ENCODE measurements at regions not wholly inside any gene's neighbourhood (a gene's known extent, or its start where the extent isn't known, plus 50 kb on each side); places are given as distances from the start of the nearest gene placed in this dataset.
"Not testable (repeated sequence)": the region's sequence is repeated elsewhere in the genome, so short reads cannot be mapped to it uniquely, and the experiment has no call there.

GRCh38 chr13:74289861-74290773 is 155.9 kb upstream of the KLF12 start:
- CTCF ChIA-PET, result interaction anchor here (1.3 kb wide), 1 partner anchor 155 kb away, joined by 3 read pairs; no protein-coding TSS in a partner anchor
- POLR2A ChIA-PET, result no interaction called here

- ChIA-PET POLR2A (interaction anchor here (1.6 kb wide), 1 partner anchor 198 kb away, joined by 3 read pairs; no protein-coding TSS in a partner anchor), CTCF (interaction anchor here (0.8 to 1.3 kb wide), 2 partner anchors 8 to 154 kb away, joined by 3 read pairs; no protein-coding TSS in a partner anchor)
Measured at GRCh38 chr13:74289107-74289506, 154.9 kb upstream of the KLF12 start.

DNA sequence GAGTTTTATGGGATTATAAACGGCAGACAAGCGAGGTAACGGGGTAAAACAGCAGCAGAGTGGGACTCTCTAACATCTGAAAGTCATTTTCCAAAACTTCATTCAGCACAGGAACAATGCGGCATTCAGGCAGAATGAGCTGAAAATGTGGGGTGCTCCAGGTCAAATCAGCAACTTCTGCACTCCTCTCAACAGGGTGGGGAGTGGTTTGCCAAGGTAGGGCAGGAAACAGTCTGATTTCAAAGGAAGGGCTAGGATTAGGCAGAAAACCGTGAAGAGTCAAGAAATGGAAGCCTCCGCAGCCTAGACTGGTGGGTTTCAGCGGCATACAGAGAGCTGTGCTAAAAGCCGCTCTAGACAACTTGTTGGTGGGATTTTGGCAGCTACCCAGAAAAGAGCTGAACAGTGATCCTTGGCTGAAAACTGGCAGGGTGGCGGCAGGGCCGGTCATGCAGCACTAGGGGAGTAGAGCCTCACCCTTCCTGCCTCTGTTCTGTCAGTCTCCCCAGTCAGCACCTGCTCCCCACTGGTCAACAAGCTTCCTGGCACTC is 154.2 kb upstream of the KLF12 start:
- POLR2A ChIA-PET, result interaction anchor here (1.6 to 2.7 kb wide), 2 partner anchors 154 to 197 kb away, joined by 3 to 23 read pairs; partner anchors contain the start of gene KLF12
- CTCF ChIA-PET, result interaction anchor here (0.8 to 1.9 kb wide), 4 partner anchors 9 to 155 kb away, joined by 3 to 8 read pairs (median 3); partner anchors contain the start of gene KLF12

DNA sequence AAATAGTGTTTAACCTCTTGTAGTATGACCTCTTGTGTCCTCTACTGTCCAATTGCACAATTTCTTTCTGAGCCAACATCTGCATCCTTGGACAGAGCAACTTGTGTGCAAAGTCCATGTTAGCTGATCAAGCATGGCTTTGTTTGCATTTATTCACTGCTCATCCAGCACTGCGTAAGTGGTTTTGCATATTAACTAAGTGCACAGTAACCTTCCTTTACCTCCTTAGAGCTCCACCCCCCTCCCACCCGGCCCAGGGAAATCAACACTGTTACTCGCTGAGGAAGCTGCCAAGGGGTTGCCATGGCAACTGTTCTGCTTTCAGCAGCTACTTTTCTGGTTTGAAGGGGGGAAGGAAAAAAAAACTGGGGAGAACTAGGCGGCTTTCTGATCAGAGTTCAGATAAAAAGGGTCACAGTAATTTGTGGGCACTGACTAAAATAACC is 153.5 kb upstream of the KLF12 start:
- ChIA-PET CTCF (interaction anchor here (0.6 to 2.2 kb wide), 7 partner anchors 13 to 159 kb away, joined by 3 to 8 read pairs (median 4); partner anchors contain the start of gene KLF12), POLR2A (interaction anchor here (0.6 to 2.7 kb wide), 6 partner anchors 35 to 197 kb away, joined by 3 to 23 read pairs (median 3); partner anchors contain the start of gene KLF12)

GRCh38 chr13:74280795-74281490 is 146.7 kb upstream of the KLF12 start:
- CTCF ChIA-PET, result no interaction called here

DNA sequence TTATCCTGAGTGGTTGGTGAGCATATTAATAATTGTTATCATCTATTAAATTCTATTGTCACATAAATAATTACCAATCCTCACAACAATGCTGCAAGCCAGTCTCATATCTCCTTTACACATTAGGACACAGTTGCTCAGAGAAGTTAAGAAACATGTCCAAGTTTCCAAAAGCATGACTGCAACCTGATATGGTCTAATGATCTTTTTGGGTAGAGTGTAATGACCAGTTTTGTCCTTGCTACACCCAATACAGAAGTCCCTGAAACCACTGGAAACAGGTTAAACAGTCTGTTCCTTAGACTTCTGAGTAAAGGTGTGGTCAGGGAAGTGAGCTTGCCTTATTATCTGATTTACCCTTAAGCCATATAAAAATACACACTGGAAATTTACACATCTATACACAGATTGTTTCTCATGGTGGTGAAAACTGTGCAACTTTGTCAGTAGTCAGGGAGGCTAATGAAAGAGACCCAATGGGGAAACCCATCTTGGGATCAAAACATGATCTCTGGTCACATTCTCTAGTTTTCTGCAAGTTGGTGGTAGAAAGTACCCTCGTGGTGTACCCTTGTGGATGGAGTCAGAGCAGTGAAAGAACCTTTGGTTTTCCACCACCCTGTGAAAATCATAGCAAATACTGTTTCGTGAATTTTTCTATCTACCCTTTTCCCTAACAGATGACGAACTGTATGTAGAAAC is 146.0 kb upstream of the KLF12 start:
- CTCF ChIA-PET, result no interaction called here
- POLR2A ChIA-PET, result no interaction called here

More at GRCh38 chr13:74280795-74281490, 146.7 kb upstream of the KLF12 start:
- POLR2A ChIA-PET, result no interaction called here

DNA sequence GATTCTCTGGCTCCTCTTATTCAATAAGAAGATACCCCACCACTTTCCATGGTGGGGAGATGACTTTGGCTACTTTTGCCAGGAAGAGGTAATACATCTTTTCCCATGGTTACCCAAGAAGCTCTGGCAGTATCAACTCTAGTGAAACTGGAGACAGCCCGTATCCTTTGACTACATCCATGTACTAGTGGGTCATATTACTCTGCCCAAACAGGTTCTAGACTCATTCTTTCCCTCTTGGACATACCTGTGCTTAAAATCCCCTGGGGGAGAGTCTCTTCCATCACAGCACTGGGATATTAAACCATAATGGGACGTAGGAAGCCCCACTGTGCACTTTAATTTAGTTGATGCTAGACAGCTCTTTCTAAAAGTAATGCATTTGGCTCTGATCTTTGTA is 144.7 kb upstream of the KLF12 start:
- CTCF ChIA-PET, result no interaction called here
- POLR2A ChIA-PET, result interaction anchor here (0.5 kb wide), 1 partner anchor 71 kb away, joined by 3 read pairs; no protein-coding TSS in a partner anchor

DNA sequence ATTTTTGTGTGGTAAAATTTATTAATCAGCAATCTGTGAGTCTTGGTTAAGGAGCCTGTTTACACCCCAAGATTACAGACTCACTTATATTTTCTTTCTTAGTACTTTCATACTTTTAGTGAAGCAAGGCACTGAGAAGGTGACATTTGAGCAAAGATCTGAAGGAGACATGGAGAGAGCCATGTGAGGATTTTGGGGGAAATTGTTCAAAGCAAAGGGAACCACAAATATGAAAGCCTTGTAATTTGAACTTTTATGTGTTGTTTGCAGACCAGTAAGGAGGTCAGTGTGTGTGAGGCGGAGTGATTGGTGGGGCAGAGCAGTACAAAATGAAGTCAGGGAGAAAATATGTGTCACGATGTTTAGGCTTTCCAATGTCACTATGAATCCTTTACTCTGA is 140.7 kb upstream of the KLF12 start:
- CTCF ChIA-PET, result no interaction called here
- POLR2A ChIA-PET, result interaction anchor here (0.7 kb wide), 1 partner anchor 53 kb away, joined by 4 read pairs; no protein-coding TSS in a partner anchor

DNA sequence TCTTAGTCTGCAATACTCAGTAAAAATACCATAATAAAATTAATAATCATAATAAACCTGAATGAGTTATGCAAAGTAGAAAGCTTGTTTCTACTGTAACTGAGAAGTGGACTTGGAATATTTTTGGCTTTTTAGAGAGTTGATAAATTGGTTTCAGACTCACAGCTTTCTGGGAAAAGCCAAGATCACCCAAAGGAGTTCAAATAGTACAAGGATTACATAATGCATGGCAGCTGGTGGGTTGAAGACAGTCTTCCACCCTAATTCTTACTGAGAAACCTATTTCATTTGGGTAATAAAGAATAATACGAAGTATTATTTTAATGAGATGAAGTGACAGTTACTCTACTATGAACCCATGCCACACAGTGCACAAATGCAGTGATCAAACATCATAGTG is 139.4 kb upstream of the KLF12 start:
- POLR2A ChIA-PET, result no interaction called here

DNA sequence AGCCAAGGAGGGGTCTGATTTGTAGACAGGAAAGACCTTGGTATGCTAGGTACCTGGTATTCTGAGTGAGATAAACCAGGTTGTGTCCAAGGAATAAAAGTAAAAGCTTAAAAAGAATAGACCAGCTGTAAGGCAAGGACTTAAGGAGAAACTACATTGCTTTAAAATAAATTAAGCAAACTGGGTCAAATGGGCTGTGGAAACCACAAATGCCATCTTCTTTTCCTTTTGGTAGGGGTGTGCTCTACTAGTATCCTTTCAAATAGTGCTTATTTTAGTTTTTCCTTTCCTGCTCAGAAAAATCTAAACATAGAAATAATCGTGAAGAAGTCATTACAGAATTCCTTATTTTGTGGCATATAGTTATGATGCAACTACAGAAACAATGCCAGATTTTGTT is 138.6 kb upstream of the KLF12 start:
- POLR2A ChIA-PET, result no interaction called here
- CTCF ChIA-PET, result interaction anchor here (0.6 kb wide), 1 partner anchor 136 kb away, joined by 3 read pairs; no protein-coding TSS in a partner anchor

More for the DNA sequence above, 139.4 kb upstream of the KLF12 start:
- CTCF ChIA-PET, result no interaction called here

DNA sequence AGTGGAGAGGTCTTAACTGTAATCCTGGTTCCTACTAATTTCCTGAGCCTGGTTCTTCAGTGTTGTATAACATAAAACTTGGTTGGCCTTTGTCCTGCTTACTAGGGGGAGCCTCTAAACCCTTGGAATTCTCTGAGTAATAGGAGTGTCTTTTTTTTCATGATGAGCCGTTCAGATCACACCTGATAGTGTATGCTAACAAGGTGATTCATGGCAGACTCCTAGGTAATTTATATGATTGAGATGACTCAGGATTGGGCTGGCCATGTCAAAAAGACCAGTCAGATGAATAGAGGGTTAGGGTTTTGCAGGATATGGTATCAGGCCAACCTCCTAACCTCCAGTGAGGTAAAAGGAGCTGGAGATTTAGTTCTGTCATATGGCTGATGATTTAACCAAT is 135.8 kb upstream of the KLF12 start:
- CTCF ChIA-PET, result no interaction called here
- POLR2A ChIA-PET, result no interaction called here

DNA sequence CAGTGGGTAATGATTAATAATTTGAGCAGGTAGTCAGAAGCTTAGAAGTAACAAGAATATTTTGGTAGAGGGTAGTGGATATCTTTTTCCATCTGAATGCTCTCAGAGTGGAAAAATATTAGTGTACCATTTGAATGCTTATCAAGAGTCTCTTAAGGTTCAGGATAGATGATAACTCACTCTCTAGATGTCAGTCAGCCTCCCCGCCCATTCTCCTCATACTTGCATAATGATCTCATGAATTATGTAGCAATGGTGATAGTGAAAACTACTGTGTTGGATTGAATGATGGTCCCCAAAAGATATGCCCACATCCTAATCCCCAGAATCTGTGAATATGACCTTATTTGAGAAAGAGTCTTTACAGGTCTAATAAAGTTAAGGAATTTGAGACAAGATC is 132.7 kb upstream of the KLF12 start:
- POLR2A ChIA-PET, result no interaction called here
- CTCF ChIA-PET, result interaction anchor here (1.1 kb wide), 1 partner anchor 16 kb away, joined by 3 read pairs; no protein-coding TSS in a partner anchor

- CTCF ChIA-PET, result interaction anchor here (1.1 kb wide), 1 partner anchor 16 kb away, joined by 3 read pairs; no protein-coding TSS in a partner anchor
- POLR2A ChIA-PET, result no interaction called here
Measured at GRCh38 chr13:74266309-74266708, 132.1 kb upstream of the KLF12 start.

GRCh38 chr13:74264333-74264732 is 130.1 kb upstream of the KLF12 start:
- CTCF ChIA-PET, result no interaction called here
- POLR2A ChIA-PET, result no interaction called here

DNA sequence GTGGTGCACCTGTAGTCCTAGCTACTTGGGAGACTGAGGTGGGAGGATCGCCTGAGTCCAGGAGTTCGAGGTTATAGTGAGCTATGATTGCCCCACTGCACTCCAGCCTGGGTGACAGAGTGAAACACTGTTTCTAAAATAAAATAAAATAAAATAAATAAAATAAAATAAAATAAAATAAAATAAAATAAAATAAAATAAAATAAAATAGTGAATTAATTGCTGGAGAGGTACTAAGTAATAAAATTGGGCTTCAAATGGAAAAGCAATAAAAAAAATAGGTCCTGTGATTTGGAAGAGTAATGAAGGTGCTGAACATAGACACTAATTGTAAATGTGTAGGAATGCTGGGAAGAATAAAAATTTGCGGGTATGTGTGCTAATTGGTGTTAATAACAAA is 126.2 kb upstream of the KLF12 start:
- CTCF ChIA-PET, POLR2A ChIA-PET: not testable (repeated sequence)

- CTCF ChIA-PET, result no interaction called here
- POLR2A ChIA-PET, result no interaction called here
Measured at GRCh38 chr13:74259641-74260040, 125.4 kb upstream of the KLF12 start.

- CTCF ChIA-PET, result interaction anchor here (1.0 kb wide), 1 partner anchor 58 kb away, joined by 3 read pairs; no protein-coding TSS in a partner anchor
- POLR2A ChIA-PET, result no interaction called here
Measured at GRCh38 chr13:74258961-74259360, 124.8 kb upstream of the KLF12 start.

GRCh38 chr13:74256969-74257368 is 122.8 kb upstream of the KLF12 start:
- POLR2A ChIA-PET, result no interaction called here
- CTCF ChIA-PET, result interaction anchor here (1.7 kb wide), 1 partner anchor 22 kb away, joined by 4 read pairs; no protein-coding TSS in a partner anchor

- ChIA-PET POLR2A (interaction anchor here (0.6 to 0.7 kb wide), 2 partner anchors 34 to 122 kb away, joined by 3 read pairs; no protein-coding TSS in a partner anchor), CTCF (interaction anchor here (1.4 kb wide), 2 partner anchors 10 to 34 kb away, joined by 3 read pairs; no protein-coding TSS in a partner anchor)
Measured at GRCh38 chr13:74253161-74253560, 119.0 kb upstream of the KLF12 start.

Measured in activated CD8-positive, alpha-beta memory T cell treated with anti-CD3 and anti-CD28 coated beads for 36 hours (primary cell).